ENCODE measurements at regions not wholly inside any gene's neighbourhood (a gene's known extent, or its start where the extent isn't known, plus 50 kb on each side); places are given as distances from the start of the nearest gene placed in this dataset.

DNA sequence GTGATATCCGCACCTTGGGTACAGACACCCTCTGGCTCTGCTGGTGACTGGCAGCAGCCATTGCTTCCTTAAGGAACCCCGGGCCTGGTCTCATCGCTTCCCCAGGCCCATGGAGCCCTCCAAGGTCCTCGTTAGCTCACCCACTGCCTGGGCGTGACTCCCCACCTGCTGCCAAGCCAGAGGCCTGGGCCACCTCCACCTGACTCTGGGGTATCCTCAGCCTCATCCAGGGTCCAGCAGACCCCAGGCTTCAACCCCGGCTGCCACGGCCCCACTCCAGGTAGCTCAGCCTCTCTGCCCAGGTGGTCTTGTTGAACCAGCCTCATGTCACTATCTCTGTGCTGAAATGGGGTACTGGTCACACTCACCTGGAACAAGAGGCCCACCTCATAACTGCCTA, 337.9 kb downstream of the BRD1 start:
- no peaks in the 10 kb centered on the region for H3K9me3 ChIP-seq (ENCODE audit: control insufficient read depth, insufficient read depth, low read depth, low read length)

DNA sequence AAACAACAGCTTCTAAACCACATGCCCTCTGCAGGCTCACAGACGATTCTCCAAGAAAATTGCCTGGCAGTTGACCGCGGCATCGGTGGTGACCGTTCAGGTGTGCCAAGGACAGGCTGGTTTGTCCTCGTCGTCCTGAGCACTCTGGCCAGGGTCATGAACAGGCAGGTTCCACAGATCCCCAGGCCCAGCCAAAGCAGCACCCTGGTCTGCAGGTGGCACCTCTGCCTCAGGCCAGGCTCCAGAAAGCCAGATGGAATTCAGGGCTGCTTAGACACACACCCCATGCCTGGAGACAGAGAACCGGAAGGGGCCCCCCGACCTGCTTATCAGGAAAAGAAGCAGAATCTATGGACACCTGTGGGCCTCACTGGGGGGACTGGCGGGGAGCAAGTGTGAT, 338.7 kb downstream of the BRD1 start:
- no peaks in the 10 kb centered on the region for H3K4me1 ChIP-seq (ENCODE audit: control insufficient read depth, insufficient read depth, low read length)
- ChIA-PET CTCF (no interaction called here), POLR2A (no interaction called here)
- H3K9me3 ChIP-seq (ENCODE audit: control insufficient read depth, insufficient read depth, low read depth, low read length) = no peaks in the 10 kb centered on the region
- H3K27ac ChIP-seq (ENCODE audit: extremely low read depth, low read depth, low read length) = no peak overlapping the region
- H3K36me3 ChIP-seq (ENCODE audit: control insufficient read depth in 2 of 2, insufficient read depth in 1 of 2, low read length in 2 of 2) = no peaks in the 10 kb centered on the region
- TF ChIP-seq ZNF157 (tag by site-specific recombination; IDR thresholded peaks at IDR 0.05) (no peak), RBAK (tag by site-specific recombination; IDR thresholded peaks at IDR 0.05) (no peak), ZBTB21 (tag by site-specific recombination; IDR thresholded peaks at IDR 0.05) (no peak), ZNF398 (tag by site-specific recombination; IDR thresholded peaks at IDR 0.05) (no peak), TCF7L2 (IDR thresholded peaks at IDR 0.05; ENCODE audit: borderline replicate concordance, low read depth, low read length) (no peak), KLF9 (tag by site-specific recombination; IDR thresholded peaks at IDR 0.05; ENCODE audit: low read depth) (no peak), ZNF335 (tag by site-specific recombination; conservative IDR thresholded peaks at IDR 0.05) (no peak), ZNF221 (tag by site-specific recombination; IDR thresholded peaks at IDR 0.05; ENCODE audit: borderline replicate concordance) (no peak), MZF1 (tag by site-specific recombination; IDR thresholded peaks at IDR 0.05; ENCODE audit: borderline replicate concordance) (no peak), SP3 (tag by site-specific recombination; IDR thresholded peaks at IDR 0.05) (no peak), ZNF174 (tag by site-specific recombination; IDR thresholded peaks at IDR 0.05) (no peak), ZNF391 (tag by site-specific recombination; IDR thresholded peaks at IDR 0.05; ENCODE audit: borderline replicate concordance, low read depth) (no peak), KLF7 (tag by site-specific recombination; IDR thresholded peaks at IDR 0.05; ENCODE audit: borderline replicate concordance) (no peak), ZNF2 (tag by site-specific recombination; IDR thresholded peaks at IDR 0.05) (no peak)
- no peak overlapping the region for H3K4me3 ChIP-seq (ENCODE audit: low read depth, low read length)

More for the DNA sequence above, 337.9 kb downstream of the BRD1 start:
- H3K27ac ChIP-seq (ENCODE audit: extremely low read depth, low read depth, low read length) = no peak overlapping the region
- CTCF ChIA-PET = no interaction called here
- no peaks in the 10 kb centered on the region for H3K36me3 ChIP-seq (ENCODE audit: control insufficient read depth in 2 of 2, insufficient read depth in 1 of 2, low read length in 2 of 2)
- no peak overlapping the region for H3K4me3 ChIP-seq (ENCODE audit: low read depth, low read length)
- POLR2A ChIA-PET = no interaction called here
- no peaks in the 10 kb centered on the region for H3K4me1 ChIP-seq (ENCODE audit: control insufficient read depth, insufficient read depth, low read length)
- no peak for TF ChIP-seq ZNF560 (tag by site-specific recombination; IDR thresholded peaks at IDR 0.05; ENCODE audit: borderline replicate concordance)
- TF ChIP-seq ZNF292 (tag by site-specific recombination; IDR thresholded peaks at IDR 0.05; ENCODE audit: borderline replicate concordance, low read depth) = no peak
- no peak for TF ChIP-seq ZNF558 (tag by site-specific recombination; IDR thresholded peaks at IDR 0.05)
- no peak for TF ChIP-seq KLF9 (tag by site-specific recombination; IDR thresholded peaks at IDR 0.05; ENCODE audit: low read depth)
- TF ChIP-seq ZNF747 (tag by site-specific recombination; IDR thresholded peaks at IDR 0.05) = no peak
- TF ChIP-seq ZNF777 (tag by site-specific recombination; IDR thresholded peaks at IDR 0.05; ENCODE audit: borderline replicate concordance) = no peak
- no peak for TF ChIP-seq ZNF184 (tag by site-specific recombination; IDR thresholded peaks at IDR 0.05)
- TF ChIP-seq ZNF302 (tag by site-specific recombination; IDR thresholded peaks at IDR 0.05; ENCODE audit: low read depth) = no peak
- TF ChIP-seq ZNF707 (tag by site-specific recombination; IDR thresholded peaks at IDR 0.05) = no peak
- no peak for TF ChIP-seq AEBP2 (tag by site-specific recombination; IDR thresholded peaks at IDR 0.05; ENCODE audit: borderline replicate concordance)
- TF ChIP-seq ZNF37A (tag by site-specific recombination; IDR thresholded peaks at IDR 0.05) = no peak
- TF ChIP-seq ZNF311 (tag by site-specific recombination; IDR thresholded peaks at IDR 0.05; ENCODE audit: borderline replicate concordance) = no peak
- TF ChIP-seq ZNF645 (tag by site-specific recombination; IDR thresholded peaks at IDR 0.05) = no peak
- no peak for TF ChIP-seq SCRT2 (tag by site-specific recombination; IDR thresholded peaks at IDR 0.05)
- TF ChIP-seq ZNF324 (tag by site-specific recombination; IDR thresholded peaks at IDR 0.05) = no peak
- TF ChIP-seq ZNF830 (tag by site-specific recombination; IDR thresholded peaks at IDR 0.05; ENCODE audit: low read depth) = no peak
- no peak for TF ChIP-seq SETDB1 (IDR thresholded peaks at IDR 0.05; ENCODE audit: insufficient read length, low read length)
